Panc1 (cell line): ENCODE measurements at regions not wholly inside any gene's neighbourhood (a gene's known extent, or its start where the extent isn't known, plus 50 kb on each side); places are given as distances from the start of the nearest gene placed in this dataset.

Source experiments
- CTCF ChIP-seq: fragments of 450-650 bp; IDR thresholded peaks from 2 replicates; pipeline ENCODE4 v1.5.1; 2017; ENCODE audit warnings: mild to moderate bottlenecking
- POLR2AphosphoS5 ChIP-seq: IDR thresholded peaks from 2 replicates; pipeline ENCODE4 v1.6.1; 2012; ENCODE audit warnings: mild to moderate bottlenecking, low read depth, low read length, moderate library complexity
- TCF7L2 ChIP-seq: IDR thresholded peaks from 2 replicates; pipeline ENCODE4 v1.6.1; 2011; ENCODE audit warnings: mild to moderate bottlenecking, low read depth, low read length, inconsistent platforms

- TF ChIP-seq CTCF = no peak
- no peak for TF ChIP-seq POLR2AphosphoS5
- no peak for TF ChIP-seq TCF7L2
Measured at GRCh38 chr2:118312969-118313756, 224.9 kb downstream of the INSIG2 start.
